IgD-negative memory B cell (primary cell): ENCODE measurements at regions not wholly inside any gene's neighbourhood (a gene's known extent, or its start where the extent isn't known, plus 50 kb on each side); places are given as distances from the start of the nearest gene placed in this dataset.

Experiments used
- H3K27ac Mint-ChIP-seq, 3 donors: one replicate each; pipeline ENCODE4 v1.8.0; 2020 to 2022; ENCODE audit warnings: mild to moderate bottlenecking in 3 of 3, mixed read lengths in 3 of 3, moderate library complexity in 1 of 3
- H3K27me3 Mint-ChIP-seq: one replicate; pipeline ENCODE4 v1.8.0; 2021; ENCODE audit warnings: mixed read lengths
- H3K36me3 Mint-ChIP-seq: one replicate; pipeline ENCODE4 v1.8.0; 2020; ENCODE audit warnings: mild to moderate bottlenecking, mixed read lengths
- H3K4me1 Mint-ChIP-seq, 3 donors: one replicate each; pipeline ENCODE4 v1.8.0; 2020 to 2022; ENCODE audit warnings: mixed read lengths in 3 of 3, mild to moderate bottlenecking in 1 of 3
- H3K4me3 Mint-ChIP-seq, 4 donors: one replicate each; pipeline ENCODE4 v1.8.0; 2020 to 2022; ENCODE audit warnings: mild to moderate bottlenecking in 4 of 4, mixed read lengths in 4 of 4, moderate library complexity in 3 of 4
- H3K9me3 Mint-ChIP-seq, 3 donors: one replicate each; pipeline ENCODE4 v1.8.0; 2020 to 2021; ENCODE audit warnings: mixed read lengths in 3 of 3, mild to moderate bottlenecking in 1 of 3

GRCh38 chr4:156663663-156664062 lies 307.9 kb downstream of the PDGFC start:
- Mint-ChIP-seq H3K9me3 (peaks cover 0 to 4% (median 1%) of the 10 kb centered on the region in 3 donors), H3K27me3 (no peaks in the 10 kb centered on the region), H3K4me1 (no peaks in the 10 kb centered on the region), H3K4me3 (no peak overlapping the region), H3K36me3 (no peaks in the 10 kb centered on the region), H3K27ac (no peak overlapping the region)

GRCh38 chr4:156662921-156663320 lies 308.7 kb downstream of the PDGFC start:
- H3K9me3 Mint-ChIP-seq = peaks cover 1 to 4% (median 3%) of the 10 kb centered on the region in 3 donors
- H3K4me1 Mint-ChIP-seq = no peaks in the 10 kb centered on the region
- H3K27ac Mint-ChIP-seq = no peak overlapping the region

GRCh38 chr4:156661555-156661954 lies 310.0 kb downstream of the PDGFC start:
- Mint-ChIP-seq H3K36me3 (no peaks in the 10 kb centered on the region), H3K27ac (no peak overlapping the region), H3K9me3 (peaks cover 1 to 14% (median 3%) of the 10 kb centered on the region in 3 donors), H3K27me3 (no peaks in the 10 kb centered on the region), H3K4me1 (no peaks in the 10 kb centered on the region), H3K4me3 (no peak overlapping the region)

More at GRCh38 chr4:156662921-156663320, 308.7 kb downstream of the PDGFC start:
- Mint-ChIP-seq H3K36me3 (no peaks in the 10 kb centered on the region), H3K27me3 (no peaks in the 10 kb centered on the region), H3K4me3 (no peak overlapping the region)

GRCh38 chr4:156660465-156660864 lies 311.1 kb downstream of the PDGFC start:
- Mint-ChIP-seq H3K27ac (no peak overlapping the region), H3K36me3 (no peaks in the 10 kb centered on the region), H3K4me1 (no peaks in the 10 kb centered on the region), H3K9me3 (peaks cover 1 to 14% (median 3%) of the 10 kb centered on the region in 3 donors), H3K27me3 (no peaks in the 10 kb centered on the region), H3K4me3 (no peak overlapping the region)

- no peaks in the 10 kb centered on the region for H3K27me3 Mint-ChIP-seq
- H3K4me3 Mint-ChIP-seq = no peak overlapping the region
- H3K36me3 Mint-ChIP-seq = no peaks in the 10 kb centered on the region
These were observed 311.6 kb downstream of the PDGFC start for GRCh38 chr4:156659983-156660382.

GRCh38 chr4:156659570-156659969 lies 312.0 kb downstream of the PDGFC start:
- Mint-ChIP-seq H3K36me3 (no peaks in the 10 kb centered on the region), H3K27me3 (no peaks in the 10 kb centered on the region), H3K4me1 (no peaks in the 10 kb centered on the region), H3K9me3 (peaks cover 1 to 14% (median 3%) of the 10 kb centered on the region in 3 donors), H3K27ac (no peak overlapping the region), H3K4me3 (no peak overlapping the region)

More at GRCh38 chr4:156659983-156660382, 311.6 kb downstream of the PDGFC start:
- Mint-ChIP-seq H3K4me1 (no peaks in the 10 kb centered on the region), H3K27ac (no peak overlapping the region), H3K9me3 (peaks cover 1 to 14% (median 3%) of the 10 kb centered on the region in 3 donors)

- Mint-ChIP-seq H3K4me1 (no peaks in the 10 kb centered on the region), H3K4me3 (no peak overlapping the region), H3K27me3 (no peaks in the 10 kb centered on the region), H3K27ac (no peak overlapping the region), H3K36me3 (no peaks in the 10 kb centered on the region), H3K9me3 (peaks cover 1 to 16% (median 3%) of the 10 kb centered on the region in 3 donors)
These were observed 314.7 kb downstream of the PDGFC start for GRCh38 chr4:156656896-156657295.

GRCh38 chr4:156654410-156654809 lies 317.2 kb downstream of the PDGFC start:
- Mint-ChIP-seq H3K27me3 (no peaks in the 10 kb centered on the region), H3K4me1 (no peaks in the 10 kb centered on the region), H3K4me3 (no peak overlapping the region), H3K9me3 (peaks cover 5 to 25% (median 8%) of the 10 kb centered on the region in 3 donors), H3K36me3 (no peaks in the 10 kb centered on the region), H3K27ac (no peak overlapping the region)

GRCh38 chr4:156643826-156644225 lies 327.8 kb downstream of the PDGFC start:
- H3K4me1 Mint-ChIP-seq = no peaks in the 10 kb centered on the region
- peaks cover 0 to 9% (median 3%) of the 10 kb centered on the region in 3 donors for H3K9me3 Mint-ChIP-seq
- no peaks in the 10 kb centered on the region for H3K36me3 Mint-ChIP-seq
- H3K27ac Mint-ChIP-seq = no peak overlapping the region
- no peaks in the 10 kb centered on the region for H3K27me3 Mint-ChIP-seq
- H3K4me3 Mint-ChIP-seq = no peak overlapping the region

- no peaks in the 10 kb centered on the region for H3K4me1 Mint-ChIP-seq
- no peaks in the 10 kb centered on the region for H3K27me3 Mint-ChIP-seq
- peaks cover 0 to 3% (median 0%) of the 10 kb centered on the region in 3 donors for H3K9me3 Mint-ChIP-seq
- H3K27ac Mint-ChIP-seq = no peak overlapping the region
- no peak overlapping the region for H3K4me3 Mint-ChIP-seq
- no peaks in the 10 kb centered on the region for H3K36me3 Mint-ChIP-seq
These were observed 329.4 kb downstream of the PDGFC start for GRCh38 chr4:156642161-156642560.

- Mint-ChIP-seq H3K4me1 (no peaks in the 10 kb centered on the region), H3K27ac (no peak overlapping the region), H3K27me3 (no peaks in the 10 kb centered on the region), H3K9me3 (peaks cover 0 to 6% (median 2%) of the 10 kb centered on the region in 3 donors), H3K4me3 (no peak overlapping the region), H3K36me3 (no peaks in the 10 kb centered on the region)
These were observed 332.5 kb downstream of the PDGFC start for GRCh38 chr4:156638925-156639605.

GRCh38 chr4:156638334-156638733 lies 333.3 kb downstream of the PDGFC start:
- H3K27ac Mint-ChIP-seq = no peak overlapping the region
- H3K4me1 Mint-ChIP-seq = no peaks in the 10 kb centered on the region
- no peak overlapping the region for H3K4me3 Mint-ChIP-seq
- H3K27me3 Mint-ChIP-seq = no peaks in the 10 kb centered on the region
- H3K9me3 Mint-ChIP-seq = peaks cover 0 to 6% (median 2%) of the 10 kb centered on the region in 3 donors
- no peaks in the 10 kb centered on the region for H3K36me3 Mint-ChIP-seq

- Mint-ChIP-seq H3K27ac (no peak overlapping the region), H3K4me3 (no peak overlapping the region)
These were observed 335.2 kb downstream of the PDGFC start for GRCh38 chr4:156636381-156636780.

GRCh38 chr4:156635051-156635450 lies 336.5 kb downstream of the PDGFC start:
- Mint-ChIP-seq H3K27ac (no peak overlapping the region), H3K27me3 (no peaks in the 10 kb centered on the region), H3K36me3 (no peaks in the 10 kb centered on the region), H3K4me3 (no peak overlapping the region), H3K9me3 (peaks cover 0 to 15% (median 2%) of the 10 kb centered on the region in 3 donors), H3K4me1 (no peaks in the 10 kb centered on the region)

More at GRCh38 chr4:156636381-156636780, 335.2 kb downstream of the PDGFC start:
- H3K27me3 Mint-ChIP-seq = no peaks in the 10 kb centered on the region
- no peaks in the 10 kb centered on the region for H3K36me3 Mint-ChIP-seq
- H3K4me1 Mint-ChIP-seq = no peaks in the 10 kb centered on the region
- peaks cover 0 to 10% (median 2%) of the 10 kb centered on the region in 3 donors for H3K9me3 Mint-ChIP-seq

GRCh38 chr4:156634612-156635011 lies 337.0 kb downstream of the PDGFC start:
- Mint-ChIP-seq H3K9me3 (peaks cover 0 to 15% (median 4%) of the 10 kb centered on the region in 3 donors), H3K27me3 (no peaks in the 10 kb centered on the region), H3K27ac (no peak overlapping the region), H3K4me3 (no peak overlapping the region), H3K4me1 (no peaks in the 10 kb centered on the region), H3K36me3 (no peaks in the 10 kb centered on the region)

GRCh38 chr4:156633847-156634246 lies 337.8 kb downstream of the PDGFC start:
- Mint-ChIP-seq H3K4me1 (no peaks in the 10 kb centered on the region), H3K27ac (no peak overlapping the region)

More at GRCh38 chr4:156633847-156634246, 337.8 kb downstream of the PDGFC start:
- H3K9me3 Mint-ChIP-seq = peaks cover 0 to 15% (median 4%) of the 10 kb centered on the region in 3 donors
- no peaks in the 10 kb centered on the region for H3K36me3 Mint-ChIP-seq
- H3K27me3 Mint-ChIP-seq = no peaks in the 10 kb centered on the region
- H3K4me3 Mint-ChIP-seq = no peak overlapping the region
